NT2/D1 (cell line): ENCODE measurements at regions not wholly inside any gene's neighbourhood (a gene's known extent, or its start where the extent isn't known, plus 50 kb on each side); places are given as distances from the start of the nearest gene placed in this dataset.

Experiments used
- SUZ12 ChIP-seq: IDR thresholded peaks from 2 replicates; pipeline ENCODE4 v1.6.1; 2011; ENCODE audit not compliant: insufficient read length, insufficient read depth; ENCODE audit errors: extremely low read depth
- YY1 ChIP-seq: IDR thresholded peaks from 2 replicates; pipeline ENCODE4 v1.6.1; 2011; ENCODE audit not compliant: insufficient read length, insufficient read depth
- ZNF274 ChIP-seq: IDR thresholded peaks from 2 replicates; pipeline ENCODE4 v1.6.1; 2011; ENCODE audit warnings: mild to moderate bottlenecking, low read depth, low read length

DNA sequence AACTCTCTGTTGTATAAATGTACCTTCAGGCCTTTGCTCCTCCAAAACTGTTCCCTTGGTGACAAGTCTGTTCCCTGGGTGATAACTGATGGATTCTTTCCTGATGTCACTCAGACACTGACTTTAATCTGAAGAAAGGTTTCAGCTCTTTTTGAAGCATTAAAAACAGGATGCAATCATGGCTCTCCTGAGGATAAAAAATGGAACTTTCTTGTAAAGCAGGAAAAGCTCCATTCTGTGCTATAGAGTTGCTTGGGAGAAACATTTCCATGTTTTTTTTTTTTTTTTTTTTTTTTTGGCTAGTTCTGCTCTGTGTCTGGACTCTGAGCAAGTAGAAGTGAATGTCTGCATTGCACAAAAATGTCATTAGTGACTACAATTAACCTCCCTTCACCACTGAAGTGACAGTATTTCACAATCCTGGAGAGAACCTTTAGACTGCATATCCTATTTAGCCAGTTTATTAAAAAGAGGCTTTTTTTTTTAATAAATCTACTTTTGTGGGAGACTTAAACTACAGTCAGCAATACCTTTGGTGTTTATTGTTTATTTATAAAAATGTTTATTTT is 101.7 kb upstream of the PRMT6 start:
- TF ChIP-seq YY1 (no peak), SUZ12 (no peak), ZNF274 (no peak)
